GM23338 (cell line): ENCODE measurements at regions not wholly inside any gene's neighbourhood (a gene's known extent, or its start where the extent isn't known, plus 50 kb on each side); places are given as distances from the start of the nearest gene placed in this dataset.

Experiments used
- ATAC-seq: fragments of 200-7000 bp; cut with Tn5 transposase; 3 replicates; pipeline ENCODE4 v1.9.1; 2020
- DNase-seq: peaks from one replicate; pipeline ENCODE4 v3.0.0-alpha.2; 2015; ENCODE audit warnings: low spot score
- H2AFZ ChIP-seq: fragments of 200-600 bp; sonication (generic); 2 replicates; pipeline ENCODE4 v1.8.0; 2016; ENCODE audit warnings: antibody characterized with exemption, mild to moderate bottlenecking, moderate library complexity
- H3F3A ChIP-seq: fragments of 200-600 bp; sonication (generic); replicated peaks from 2 replicates; pipeline ENCODE4 v1.8.0; 2017; ENCODE audit warnings: antibody characterized with exemption, mixed run types, low read depth
- H3K27ac ChIP-seq: fragments of 200-600 bp; sonication (generic); 2 replicates; pipeline ENCODE4 v1.6.1; 2016; ENCODE audit warnings: low read depth
- H3K27me3 ChIP-seq: fragments of 200-600 bp; sonication (generic); 2 replicates; pipeline ENCODE4 v1.8.0; 2016; ENCODE audit warnings: mild to moderate bottlenecking, mixed run types, moderate library complexity; ENCODE audit not compliant: insufficient read depth
- H3K36me3 ChIP-seq: fragments of 200-600 bp; sonication (generic); 2 replicates; pipeline ENCODE4 v1.8.0; 2016; ENCODE audit warnings: mild to moderate bottlenecking; ENCODE audit not compliant: insufficient read depth
- H3K4me1 ChIP-seq: fragments of 200-600 bp; sonication (generic); 2 replicates; pipeline ENCODE4 v1.8.0; 2016; ENCODE audit warnings: mild to moderate bottlenecking, moderate library complexity; ENCODE audit not compliant: insufficient read depth
- H3K4me2 ChIP-seq: fragments of 200-600 bp; sonication (generic); 2 replicates; pipeline ENCODE4 v1.7.1; 2017; ENCODE audit warnings: mixed run types
- H3K4me3 ChIP-seq: fragments of 200-600 bp; sonication (generic); 2 replicates; pipeline ENCODE4 v1.6.1; 2016; ENCODE audit warnings: mixed run types
- H3K79me2 ChIP-seq: fragments of 200-600 bp; sonication (generic); replicated peaks from 2 replicates; pipeline ENCODE4 v1.8.0; 2017; ENCODE audit warnings: mild to moderate bottlenecking; ENCODE audit not compliant: insufficient read depth
- H3K9me2 ChIP-seq: fragments of 200-600 bp; sonication (generic); 2 replicates; pipeline ENCODE4 v1.8.0; 2017; ENCODE audit not compliant: insufficient read depth
- H4K20me1 ChIP-seq: fragments of 200-600 bp; sonication (generic); replicated peaks from 2 replicates; pipeline ENCODE4 v1.8.0; 2017; ENCODE audit warnings: mild to moderate bottlenecking; ENCODE audit not compliant: insufficient read depth
- H3K27ac Mint-ChIP-seq: 2 replicates; pipeline ENCODE4 v1.8.0; 2020; ENCODE audit warnings: inconsistent platforms, mild to moderate bottlenecking, moderate library complexity, mixed read lengths
- H3K27me3 Mint-ChIP-seq: 3 replicates; pipeline ENCODE4 v1.8.0; 2022; ENCODE audit warnings: low read depth, mild to moderate bottlenecking, moderate library complexity, mixed read lengths, inconsistent platforms; ENCODE audit not compliant: insufficient read depth, poor library complexity
- H3K36me3 Mint-ChIP-seq: 3 replicates; pipeline ENCODE4 v1.8.0; 2021; ENCODE audit warnings: low read depth, mild to moderate bottlenecking, inconsistent platforms, moderate library complexity, mixed read lengths
- H3K4me1 Mint-ChIP-seq: 3 replicates; pipeline ENCODE4 v1.8.0; 2020; ENCODE audit warnings: mild to moderate bottlenecking, inconsistent platforms, mixed read lengths
- H3K4me3 Mint-ChIP-seq: 3 replicates; pipeline ENCODE4 v1.8.0; 2021; ENCODE audit warnings: moderate library complexity, mild to moderate bottlenecking, inconsistent platforms, mixed read lengths
- H3K9me3 Mint-ChIP-seq: 3 replicates; pipeline ENCODE4 v1.8.0; 2020; ENCODE audit warnings: moderate library complexity, mild to moderate bottlenecking, inconsistent platforms, mixed read lengths
- CTCF ChIP-seq, 2 experiments: fragments of 200-600 bp in 1 of 2; sonication (generic) in 1 of 2; conservative IDR thresholded peaks; 2 replicates each; pipeline versions ENCODE4 v1.5.1 to v1.6.1; 2016 to 2017; ENCODE audit warnings: antibody characterized with exemption in 2 of 2, low read depth in 2 of 2, mild to moderate bottlenecking in 2 of 2, moderate library complexity in 1 of 2
- EZH2 ChIP-seq: fragments of 200-600 bp; sonication (generic); IDR thresholded peaks from one replicate; pipeline ENCODE4 v1.8.0; 2017; ENCODE audit warnings: antibody characterized with exemption, mild to moderate bottlenecking, low read depth; ENCODE audit not compliant: unreplicated experiment
- JUNB ChIP-seq: IDR thresholded peaks from one replicate; pipeline ENCODE4 v1.6.1; 2016; ENCODE audit warnings: antibody characterized with exemption; ENCODE audit not compliant: unreplicated experiment
- POLR2AphosphoS5 ChIP-seq: IDR thresholded peaks from 2 replicates; pipeline ENCODE4 v1.6.1; 2016; ENCODE audit warnings: antibody characterized with exemption, low read depth
- REST ChIP-seq: IDR thresholded peaks from one replicate; pipeline ENCODE4 v1.6.1; 2018; ENCODE audit warnings: antibody characterized with exemption; ENCODE audit not compliant: unreplicated experiment
- ZNF331 ChIP-seq: fragments of 250-450 bp; sonication (Bioruptor Pico); IDR thresholded peaks from 2 replicates; pipeline ENCODE4 v1.5.0; 2020; ENCODE audit warnings: low read depth, mild to moderate bottlenecking, moderate library complexity
- TF ChIP-seq, protein P1 (sequence below): fragments of 250-450 bp; sonication (Bioruptor Pico); IDR thresholded peaks from 2 replicates; pipeline ENCODE4 v1.5.0; 2020; ENCODE audit warnings: mild to moderate bottlenecking, moderate library complexity

DNA sequence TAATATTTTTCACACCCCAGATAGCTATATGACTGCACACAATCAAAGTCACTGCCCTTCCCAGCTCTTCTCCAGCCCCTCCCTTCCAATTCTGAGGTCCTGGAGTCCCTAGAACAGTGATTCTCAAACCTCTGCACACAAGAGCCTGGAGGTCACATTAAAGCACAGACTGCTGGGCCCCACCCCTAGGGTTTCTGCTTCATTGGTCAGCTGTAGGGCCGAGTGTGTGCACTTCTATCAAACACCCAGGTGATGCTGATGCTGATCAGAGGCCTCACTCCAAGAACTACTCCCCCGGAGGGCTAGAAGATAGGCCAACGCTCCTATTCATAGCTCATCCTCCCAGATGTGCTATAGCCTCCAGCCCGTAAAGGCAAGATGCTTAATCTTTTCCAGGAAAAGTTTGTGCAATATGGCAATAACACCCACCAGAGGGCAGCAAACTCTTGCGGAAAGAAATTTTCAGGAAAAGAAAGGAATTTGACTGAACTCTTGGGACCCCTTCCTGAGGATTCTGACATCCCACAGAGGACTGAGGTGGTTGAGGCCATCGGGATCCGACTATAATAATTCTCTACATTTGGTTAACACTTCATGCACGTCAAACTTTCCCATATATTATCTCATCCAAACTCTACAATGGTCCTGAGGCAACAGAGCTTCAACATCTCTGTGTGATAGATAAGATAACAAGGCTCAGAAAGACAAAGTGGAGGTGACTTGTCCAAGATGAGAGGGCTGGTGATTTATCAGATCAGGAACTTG is 194.2 kb upstream of the PKDCC start:
- H3K4me2 ChIP-seq: no peak overlapping the region
- H3F3A ChIP-seq: no peaks in the 10 kb centered on the region
- no peaks in the 10 kb centered on the region for H3K9me2 ChIP-seq
- H3K27me3 Mint-ChIP-seq: peaks cover 2% of the 10 kb centered on the region
- H4K20me1 ChIP-seq: no peaks in the 10 kb centered on the region
- H3K4me3 Mint-ChIP-seq: no peak overlapping the region
- no peak overlapping the region for H3K4me3 ChIP-seq
- H3K36me3 Mint-ChIP-seq: no peaks in the 10 kb centered on the region
- DNase-seq (peak; percentile 93), ATAC-seq (peak; percentile 80)
- no peak overlapping the region for H3K27ac ChIP-seq
- no peaks in the 10 kb centered on the region for H3K4me1 Mint-ChIP-seq
- H3K4me1 ChIP-seq: no peaks in the 10 kb centered on the region
- no peaks in the 10 kb centered on the region for H3K36me3 ChIP-seq
- no peaks in the 10 kb centered on the region for H3K79me2 ChIP-seq
- no peaks in the 10 kb centered on the region for H3K9me3 Mint-ChIP-seq
- no peaks in the 10 kb centered on the region for H3K27me3 ChIP-seq
- TF ChIP-seq EZH2 (no peak), ZNF331 (CRISPR knock-in tag) (no peak), JUNB (no peak), CTCF (conservative IDR thresholded peaks at IDR 0.05; ENCODE audit: low read depth in 2 of 2) (peak; percentile 82 to 92), POLR2AphosphoS5 (no peak), REST (no peak)
- TF ChIP-seq, protein P1, sequence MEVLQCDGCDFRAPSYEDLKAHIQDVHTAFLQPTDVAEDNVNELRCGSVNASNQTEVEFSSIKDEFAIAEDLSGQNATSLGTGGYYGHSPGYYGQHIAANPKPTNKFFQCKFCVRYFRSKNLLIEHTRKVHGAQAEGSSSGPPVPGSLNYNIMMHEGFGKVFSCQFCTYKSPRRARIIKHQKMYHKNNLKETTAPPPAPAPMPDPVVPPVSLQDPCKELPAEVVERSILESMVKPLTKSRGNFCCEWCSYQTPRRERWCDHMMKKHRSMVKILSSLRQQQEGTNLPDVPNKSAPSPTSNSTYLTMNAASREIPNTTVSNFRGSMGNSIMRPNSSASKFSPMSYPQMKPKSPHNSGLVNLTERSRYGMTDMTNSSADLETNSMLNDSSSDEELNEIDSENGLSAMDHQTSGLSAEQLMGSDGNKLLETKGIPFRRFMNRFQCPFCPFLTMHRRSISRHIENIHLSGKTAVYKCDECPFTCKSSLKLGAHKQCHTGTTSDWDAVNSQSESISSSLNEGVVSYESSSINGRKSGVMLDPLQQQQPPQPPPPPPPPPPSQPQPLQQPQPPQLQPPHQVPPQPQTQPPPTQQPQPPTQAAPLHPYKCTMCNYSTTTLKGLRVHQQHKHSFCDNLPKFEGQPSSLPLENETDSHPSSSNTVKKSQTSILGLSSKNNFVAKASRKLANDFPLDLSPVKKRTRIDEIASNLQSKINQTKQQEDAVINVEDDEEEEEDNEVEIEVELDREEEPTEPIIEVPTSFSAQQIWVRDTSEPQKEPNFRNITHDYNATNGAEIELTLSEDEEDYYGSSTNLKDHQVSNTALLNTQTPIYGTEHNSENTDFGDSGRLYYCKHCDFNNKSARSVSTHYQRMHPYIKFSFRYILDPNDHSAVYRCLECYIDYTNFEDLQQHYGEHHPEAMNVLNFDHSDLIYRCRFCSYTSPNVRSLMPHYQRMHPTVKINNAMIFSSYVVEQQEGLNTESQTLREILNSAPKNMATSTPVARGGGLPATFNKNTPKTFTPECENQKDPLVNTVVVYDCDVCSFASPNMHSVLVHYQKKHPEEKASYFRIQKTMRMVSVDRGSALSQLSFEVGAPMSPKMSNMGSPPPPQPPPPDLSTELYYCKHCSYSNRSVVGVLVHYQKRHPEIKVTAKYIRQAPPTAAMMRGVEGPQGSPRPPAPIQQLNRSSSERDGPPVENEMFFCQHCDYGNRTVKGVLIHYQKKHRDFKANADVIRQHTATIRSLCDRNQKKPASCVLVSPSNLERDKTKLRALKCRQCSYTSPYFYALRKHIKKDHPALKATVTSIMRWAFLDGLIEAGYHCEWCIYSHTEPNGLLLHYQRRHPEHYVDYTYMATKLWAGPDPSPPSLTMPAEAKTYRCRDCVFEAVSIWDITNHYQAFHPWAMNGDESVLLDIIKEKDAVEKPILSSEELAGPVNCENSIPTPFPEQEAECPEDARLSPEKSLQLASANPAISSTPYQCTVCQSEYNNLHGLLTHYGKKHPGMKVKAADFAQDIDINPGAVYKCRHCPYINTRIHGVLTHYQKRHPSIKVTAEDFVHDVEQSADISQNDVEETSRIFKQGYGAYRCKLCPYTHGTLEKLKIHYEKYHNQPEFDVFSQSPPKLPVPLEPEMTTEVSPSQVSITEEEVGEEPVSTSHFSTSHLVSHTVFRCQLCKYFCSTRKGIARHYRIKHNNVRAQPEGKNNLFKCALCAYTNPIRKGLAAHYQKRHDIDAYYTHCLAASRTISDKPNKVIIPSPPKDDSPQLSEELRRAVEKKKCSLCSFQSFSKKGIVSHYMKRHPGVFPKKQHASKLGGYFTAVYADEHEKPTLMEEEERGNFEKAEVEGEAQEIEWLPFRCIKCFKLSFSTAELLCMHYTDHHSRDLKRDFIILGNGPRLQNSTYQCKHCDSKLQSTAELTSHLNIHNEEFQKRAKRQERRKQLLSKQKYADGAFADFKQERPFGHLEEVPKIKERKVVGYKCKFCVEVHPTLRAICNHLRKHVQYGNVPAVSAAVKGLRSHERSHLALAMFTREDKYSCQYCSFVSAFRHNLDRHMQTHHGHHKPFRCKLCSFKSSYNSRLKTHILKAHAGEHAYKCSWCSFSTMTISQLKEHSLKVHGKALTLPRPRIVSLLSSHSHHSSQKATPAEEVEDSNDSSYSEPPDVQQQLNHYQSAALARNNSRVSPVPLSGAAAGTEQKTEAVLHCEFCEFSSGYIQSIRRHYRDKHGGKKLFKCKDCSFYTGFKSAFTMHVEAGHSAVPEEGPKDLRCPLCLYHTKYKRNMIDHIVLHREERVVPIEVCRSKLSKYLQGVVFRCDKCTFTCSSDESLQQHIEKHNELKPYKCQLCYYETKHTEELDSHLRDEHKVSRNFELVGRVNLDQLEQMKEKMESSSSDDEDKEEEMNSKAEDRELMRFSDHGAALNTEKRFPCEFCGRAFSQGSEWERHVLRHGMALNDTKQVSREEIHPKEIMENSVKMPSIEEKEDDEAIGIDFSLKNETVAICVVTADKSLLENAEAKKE (CRISPR knock-in tag): no peak
- H2AFZ ChIP-seq: no peak overlapping the region
- no peak overlapping the region for H3K27ac Mint-ChIP-seq
